ENCODE measurements at regions not wholly inside any gene's neighbourhood (a gene's known extent, or its start where the extent isn't known, plus 50 kb on each side); places are given as distances from the start of the nearest gene placed in this dataset.
"Not testable (repeated sequence)": the region's sequence is repeated elsewhere in the genome, so short reads cannot be mapped to it uniquely, and the experiment has no call there.

GRCh38 chr12:131395971-131396573 is 314.8 kb upstream of the SFSWAP start:
- Histone ChIP-seq H3K4me3 (ENCODE audit: low read depth, low read length) (no peak overlapping the region), H3K27me3 (ENCODE audit: control insufficient read depth, insufficient read depth, low read length) (no peaks in the 10 kb centered on the region), H3K4me1 (ENCODE audit: control insufficient read depth, insufficient read depth, low read length) (no peaks in the 10 kb centered on the region), H3K9ac (ENCODE audit: low read depth, low read length) (no peak overlapping the region), H3K9me3 (ENCODE audit: control insufficient read depth, insufficient read depth, low read length) (peaks cover 29% of the 10 kb centered on the region), H3K27ac (ENCODE audit: low read depth, low read length) (no peak overlapping the region), H3K36me3 (ENCODE audit: control insufficient read depth, insufficient read depth, low read length) (no peaks in the 10 kb centered on the region)

GRCh38 chr12:131397493-131398181 is 313.3 kb upstream of the SFSWAP start:
- no peak overlapping the region for H3K27ac ChIP-seq (ENCODE audit: low read depth, low read length)
- no peak overlapping the region for H3K9ac ChIP-seq (ENCODE audit: low read depth, low read length)
- no peaks in the 10 kb centered on the region for H3K36me3 ChIP-seq (ENCODE audit: control insufficient read depth, insufficient read depth, low read length)
- no peaks in the 10 kb centered on the region for H3K4me1 ChIP-seq (ENCODE audit: control insufficient read depth, insufficient read depth, low read length)
- H3K4me3 ChIP-seq (ENCODE audit: low read depth, low read length), result no peak overlapping the region
- no peaks in the 10 kb centered on the region for H3K27me3 ChIP-seq (ENCODE audit: control insufficient read depth, insufficient read depth, low read length)
- H3K9me3 ChIP-seq (ENCODE audit: control insufficient read depth, insufficient read depth, low read length), result peaks cover 29% of the 10 kb centered on the region

DNA sequence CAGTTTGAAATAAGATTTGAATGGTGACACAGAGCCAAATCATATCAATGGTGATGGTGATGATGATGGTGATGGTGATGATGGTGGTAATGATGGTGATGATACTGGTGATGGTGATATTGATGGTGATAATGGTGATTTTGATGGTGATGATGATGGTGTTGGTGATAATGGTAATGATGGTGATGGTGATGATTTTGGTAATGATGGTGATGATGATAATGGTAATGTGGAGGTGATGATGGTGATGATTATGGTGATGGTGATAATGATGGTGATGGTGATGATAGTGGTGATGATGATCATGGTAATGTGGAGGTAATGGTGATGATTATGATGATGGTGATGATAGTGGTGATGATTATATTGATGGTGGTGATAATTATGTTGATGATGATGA is 311.9 kb upstream of the SFSWAP start:
- peaks cover 29% of the 10 kb centered on the region for H3K9me3 ChIP-seq (ENCODE audit: control insufficient read depth, insufficient read depth, low read length)
- no peaks in the 10 kb centered on the region for H3K27me3 ChIP-seq (ENCODE audit: control insufficient read depth, insufficient read depth, low read length)
- H3K4me3 ChIP-seq (ENCODE audit: low read depth, low read length), result no peak overlapping the region
- no peak overlapping the region for H3K27ac ChIP-seq (ENCODE audit: low read depth, low read length)
- H3K9ac ChIP-seq (ENCODE audit: low read depth, low read length), result no peak overlapping the region
- no peaks in the 10 kb centered on the region for H3K4me1 ChIP-seq (ENCODE audit: control insufficient read depth, insufficient read depth, low read length)
- H3K36me3 ChIP-seq (ENCODE audit: control insufficient read depth, insufficient read depth, low read length), result no peaks in the 10 kb centered on the region

DNA sequence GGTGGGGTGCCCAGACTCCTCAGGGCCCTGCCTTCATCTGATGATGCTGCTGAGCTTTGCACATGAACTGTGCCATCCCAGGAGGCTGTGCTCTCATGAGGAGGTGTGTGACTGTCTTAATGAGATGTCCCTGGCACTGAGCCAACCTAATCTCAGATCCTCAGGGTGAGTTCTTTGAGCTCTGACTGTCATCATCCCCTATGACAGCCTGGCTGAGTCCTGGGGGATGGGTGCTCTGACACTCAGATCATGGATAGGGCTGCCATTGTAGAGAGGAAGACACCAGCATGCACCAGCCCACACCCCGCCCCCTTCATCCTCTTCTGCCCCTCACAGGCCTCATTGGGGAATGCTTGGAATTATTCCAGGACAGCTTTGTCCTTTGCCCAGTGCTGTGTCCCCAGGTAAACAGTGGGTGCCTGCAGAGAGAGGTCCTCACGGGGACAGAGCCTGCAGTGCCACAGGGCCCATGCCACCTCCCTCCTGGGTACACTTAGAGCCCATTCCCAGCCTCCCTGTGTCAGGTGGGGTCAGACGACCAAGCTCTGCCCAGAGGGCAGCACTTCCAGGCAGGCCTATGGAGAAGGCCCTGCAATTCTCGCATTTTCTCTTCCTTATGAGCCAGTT is 310.1 kb upstream of the SFSWAP start:
- not testable (repeated sequence) for H3K27me3 ChIP-seq (ENCODE audit: control insufficient read depth, insufficient read depth, low read length); H3K9ac ChIP-seq (ENCODE audit: low read depth, low read length); H3K4me1 ChIP-seq (ENCODE audit: control insufficient read depth, insufficient read depth, low read length); H3K36me3 ChIP-seq (ENCODE audit: control insufficient read depth, insufficient read depth, low read length); H3K4me3 ChIP-seq (ENCODE audit: low read depth, low read length); H3K27ac ChIP-seq (ENCODE audit: low read depth, low read length)
- peaks cover 24% of the 10 kb centered on the region for H3K9me3 ChIP-seq (ENCODE audit: control insufficient read depth, insufficient read depth, low read length)

- not testable (repeated sequence) for H3K36me3 ChIP-seq (ENCODE audit: control insufficient read depth, insufficient read depth, low read length); H3K9ac ChIP-seq (ENCODE audit: low read depth, low read length); H3K27me3 ChIP-seq (ENCODE audit: control insufficient read depth, insufficient read depth, low read length); H3K4me3 ChIP-seq (ENCODE audit: low read depth, low read length); H3K27ac ChIP-seq (ENCODE audit: low read depth, low read length); H3K4me1 ChIP-seq (ENCODE audit: control insufficient read depth, insufficient read depth, low read length)
- H3K9me3 ChIP-seq (ENCODE audit: control insufficient read depth, insufficient read depth, low read length), result peaks cover 16% of the 10 kb centered on the region
Observed at GRCh38 chr12:131401907-131402633, 308.8 kb upstream of the SFSWAP start.

DNA sequence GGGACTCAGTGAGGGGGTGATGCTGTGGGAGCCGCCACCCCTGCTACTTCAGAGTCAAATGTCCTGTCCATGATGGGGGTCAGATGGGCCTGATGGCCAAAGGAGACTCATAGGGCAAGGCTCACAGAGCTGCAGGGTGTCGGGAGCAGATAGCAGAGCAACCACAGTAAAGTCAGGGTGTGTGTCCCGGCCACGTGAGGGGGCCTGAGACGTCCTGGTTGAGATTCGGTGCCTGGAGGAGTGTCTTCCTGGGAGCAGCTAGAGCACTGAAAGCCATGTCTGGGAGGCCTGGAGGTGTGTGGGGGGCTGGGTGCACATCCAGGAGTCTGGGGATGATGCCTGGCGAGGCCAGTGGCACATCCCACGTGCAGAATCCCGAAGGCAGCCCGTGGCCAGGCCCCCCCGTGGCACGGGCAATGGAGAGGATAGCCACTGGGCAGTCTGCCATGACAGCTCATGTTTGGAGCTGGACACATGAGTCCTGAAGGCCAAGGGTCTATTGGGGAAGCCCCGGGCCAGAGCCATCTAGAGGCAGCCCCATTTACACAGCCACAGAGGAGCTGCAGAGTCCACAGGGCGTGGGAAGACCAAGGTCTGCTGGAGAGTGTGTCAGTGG is 308.0 kb upstream of the SFSWAP start:
- H3K9ac ChIP-seq (ENCODE audit: low read depth, low read length), result no peak overlapping the region
- H3K4me1 ChIP-seq (ENCODE audit: control insufficient read depth, insufficient read depth, low read length), result no peaks in the 10 kb centered on the region
- H3K36me3 ChIP-seq (ENCODE audit: control insufficient read depth, insufficient read depth, low read length), result no peaks in the 10 kb centered on the region
- no peak overlapping the region for H3K4me3 ChIP-seq (ENCODE audit: low read depth, low read length)
- no peak overlapping the region for H3K27ac ChIP-seq (ENCODE audit: low read depth, low read length)
- no peaks in the 10 kb centered on the region; the same call in 1 of the 2 replicates for H3K27me3 ChIP-seq (ENCODE audit: control insufficient read depth, insufficient read depth, low read length)
- peaks cover 8% of the 10 kb centered on the region for H3K9me3 ChIP-seq (ENCODE audit: control insufficient read depth, insufficient read depth, low read length)

DNA sequence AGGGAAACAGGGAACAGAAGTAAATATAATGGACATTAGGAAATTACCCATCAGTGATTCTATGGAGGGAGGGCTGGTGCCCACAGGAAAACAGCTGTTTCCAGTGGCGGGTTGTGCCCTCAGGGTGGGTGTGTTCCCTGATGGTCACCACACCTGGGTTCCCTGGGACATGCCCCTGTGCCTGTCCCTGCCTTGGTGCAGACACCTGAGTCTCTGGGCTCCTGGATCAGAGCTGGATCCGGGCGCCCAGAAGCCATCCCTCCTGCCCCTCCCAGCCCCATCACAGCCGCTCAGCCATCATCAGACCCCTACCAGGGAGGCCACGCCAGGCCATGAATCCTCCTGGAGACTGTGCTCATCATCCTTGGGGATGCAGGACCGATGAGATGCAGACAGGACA is 307.2 kb upstream of the SFSWAP start:
- H3K9me3 ChIP-seq (ENCODE audit: control insufficient read depth, insufficient read depth, low read length), result peaks cover 6% of the 10 kb centered on the region
- no peaks in the 10 kb centered on the region for H3K4me1 ChIP-seq (ENCODE audit: control insufficient read depth, insufficient read depth, low read length)
- no peak overlapping the region for H3K4me3 ChIP-seq (ENCODE audit: low read depth, low read length)
- no peaks in the 10 kb centered on the region for H3K36me3 ChIP-seq (ENCODE audit: control insufficient read depth, insufficient read depth, low read length)
- H3K27me3 ChIP-seq (ENCODE audit: control insufficient read depth, insufficient read depth, low read length), result no peaks in the 10 kb centered on the region; the same call in 1 of the 2 replicates
- H3K27ac ChIP-seq (ENCODE audit: low read depth, low read length), result no peak overlapping the region
- H3K9ac ChIP-seq (ENCODE audit: low read depth, low read length), result no peak overlapping the region

DNA sequence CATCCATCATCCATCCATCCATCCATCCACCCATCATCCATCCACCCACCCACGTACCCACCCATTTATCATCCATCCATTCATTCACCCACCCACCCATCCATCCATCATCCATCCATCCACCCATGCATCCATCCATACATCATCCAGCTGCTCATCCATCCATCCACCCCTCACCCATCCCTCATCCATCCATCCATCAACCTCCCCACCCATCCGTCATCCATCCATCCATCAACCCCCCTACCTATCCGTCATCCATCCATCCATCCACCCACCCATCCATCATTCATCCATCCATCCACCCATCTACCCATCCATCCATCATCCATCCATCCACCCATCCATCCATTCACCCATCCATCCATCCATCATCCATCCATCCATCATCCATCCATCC is 306.2 kb upstream of the SFSWAP start:
- H3K9ac ChIP-seq (ENCODE audit: low read depth, low read length), result no peak overlapping the region
- no peaks in the 10 kb centered on the region; the same call in 1 of the 2 replicates for H3K27me3 ChIP-seq (ENCODE audit: control insufficient read depth, insufficient read depth, low read length)
- no peak overlapping the region for H3K27ac ChIP-seq (ENCODE audit: low read depth, low read length)
- no peaks in the 10 kb centered on the region for H3K4me1 ChIP-seq (ENCODE audit: control insufficient read depth, insufficient read depth, low read length)
- H3K9me3 ChIP-seq (ENCODE audit: control insufficient read depth, insufficient read depth, low read length), result no peaks in the 10 kb centered on the region
- H3K4me3 ChIP-seq (ENCODE audit: low read depth, low read length), result no peak overlapping the region
- no peaks in the 10 kb centered on the region for H3K36me3 ChIP-seq (ENCODE audit: control insufficient read depth, insufficient read depth, low read length)

GRCh38 chr12:131407221-131408035 is 303.5 kb upstream of the SFSWAP start:
- H3K4me3 ChIP-seq (ENCODE audit: low read depth, low read length), result no peak overlapping the region

GRCh38 chr12:131408036-131408365 is 302.9 kb upstream of the SFSWAP start:
- H3K27ac ChIP-seq (ENCODE audit: low read depth, low read length), result no peak overlapping the region
- no peak overlapping the region for H3K4me3 ChIP-seq (ENCODE audit: low read depth, low read length)
- no peaks in the 10 kb centered on the region for H3K36me3 ChIP-seq (ENCODE audit: control insufficient read depth, insufficient read depth, low read length)
- no peaks in the 10 kb centered on the region; the same call in 1 of the 2 replicates for H3K27me3 ChIP-seq (ENCODE audit: control insufficient read depth, insufficient read depth, low read length)
- H3K9me3 ChIP-seq (ENCODE audit: control insufficient read depth, insufficient read depth, low read length), result no peaks in the 10 kb centered on the region
- no peaks in the 10 kb centered on the region for H3K4me1 ChIP-seq (ENCODE audit: control insufficient read depth, insufficient read depth, low read length)
- H3K9ac ChIP-seq (ENCODE audit: low read depth, low read length), result no peak overlapping the region

More at GRCh38 chr12:131407221-131408035, 303.5 kb upstream of the SFSWAP start:
- Histone ChIP-seq H3K27me3 (ENCODE audit: control insufficient read depth, insufficient read depth, low read length) (no peaks in the 10 kb centered on the region; the same call in 1 of the 2 replicates), H3K9me3 (ENCODE audit: control insufficient read depth, insufficient read depth, low read length) (no peaks in the 10 kb centered on the region), H3K9ac (ENCODE audit: low read depth, low read length) (no peak overlapping the region), H3K27ac (ENCODE audit: low read depth, low read length) (no peak overlapping the region), H3K36me3 (ENCODE audit: control insufficient read depth, insufficient read depth, low read length) (no peaks in the 10 kb centered on the region), H3K4me1 (ENCODE audit: control insufficient read depth, insufficient read depth, low read length) (no peaks in the 10 kb centered on the region)

Data from HUES48 (cell line).